ENCODE measurements at regions not wholly inside any gene's neighbourhood (a gene's known extent, or its start where the extent isn't known, plus 50 kb on each side); places are given as distances from the start of the nearest gene placed in this dataset.

- no peaks in the 10 kb centered on the region for H3K9me3 ChIP-seq (ENCODE audit: low read length)
- H3K79me2 ChIP-seq (replicated peaks; ENCODE audit: insufficient read depth, low read length) = no peaks in the 10 kb centered on the region
- H3F3A ChIP-seq (ENCODE audit: insufficient read depth, low read length, poor library complexity, severe bottlenecking) = no peaks in the 10 kb centered on the region
- TF ChIP-seq EP300 (conservative IDR thresholded peaks at IDR 0.05; ENCODE audit: poor library complexity, severe bottlenecking) (no peak), RAD21 (conservative IDR thresholded peaks at IDR 0.05) (no peak), EZH2 (IDR thresholded peaks at IDR 0.05; ENCODE audit: borderline replicate concordance, insufficient read depth, low read length, poor library complexity, severe bottlenecking) (no peak), REST (IDR thresholded peaks at IDR 0.05; ENCODE audit: borderline replicate concordance) (no peak), CTCF (IDR thresholded peaks at IDR 0.05; ENCODE audit: poor library complexity, severe bottlenecking) (no peak), MXI1 (conservative IDR thresholded peaks at IDR 0.05; ENCODE audit: poor library complexity, severe bottlenecking) (no peak), TAF1 (IDR thresholded peaks at IDR 0.05; ENCODE audit: low read depth) (no peak), POLR2AphosphoS5 (IDR thresholded peaks at IDR 0.05) (no peak), SMC3 (conservative IDR thresholded peaks at IDR 0.05; ENCODE audit: poor library complexity) (no peak)
- H4K20me1 ChIP-seq (ENCODE audit: insufficient read depth) = no peaks in the 10 kb centered on the region
- H3K36me3 ChIP-seq (ENCODE audit: insufficient read depth, low read length) = no peaks in the 10 kb centered on the region
- H3K9me2 ChIP-seq (ENCODE audit: insufficient read depth, low read length) = no peaks in the 10 kb centered on the region
- H3K9ac ChIP-seq (ENCODE audit: low read length) = no peak overlapping the region
- H3K27me3 ChIP-seq (ENCODE audit: insufficient read depth, low read depth, low read length) = no peaks in the 10 kb centered on the region
- no peak overlapping the region for H3K27ac ChIP-seq (ENCODE audit: low read length)
- no peak overlapping the region for H2AFZ ChIP-seq (ENCODE audit: low read depth, low read length)
- no peak overlapping the region for H3K4me2 ChIP-seq (ENCODE audit: low read length)
- no peak overlapping the region for H3K4me3 ChIP-seq (ENCODE audit: low read length)
These were observed 965.9 kb downstream of the FSTL5 start for GRCh38 chr4:161197912-161198311.

GRCh38 chr4:161197474-161197873 is 966.3 kb downstream of the FSTL5 start:
- no peak overlapping the region for H3K9ac ChIP-seq (ENCODE audit: low read length)
- H2AFZ ChIP-seq (ENCODE audit: low read depth, low read length) = no peak overlapping the region
- H3K27me3 ChIP-seq (ENCODE audit: insufficient read depth, low read depth, low read length) = no peaks in the 10 kb centered on the region
- H3K79me2 ChIP-seq (replicated peaks; ENCODE audit: insufficient read depth, low read length) = no peaks in the 10 kb centered on the region
- H3K9me3 ChIP-seq (ENCODE audit: low read length) = no peaks in the 10 kb centered on the region
- TF ChIP-seq POLR2AphosphoS5 (IDR thresholded peaks at IDR 0.05) (no peak), REST (IDR thresholded peaks at IDR 0.05; ENCODE audit: borderline replicate concordance) (no peak), MXI1 (conservative IDR thresholded peaks at IDR 0.05; ENCODE audit: poor library complexity, severe bottlenecking) (no peak), CTCF (IDR thresholded peaks at IDR 0.05; ENCODE audit: poor library complexity, severe bottlenecking) (no peak), TAF1 (IDR thresholded peaks at IDR 0.05; ENCODE audit: low read depth) (no peak), RAD21 (conservative IDR thresholded peaks at IDR 0.05) (no peak), EZH2 (IDR thresholded peaks at IDR 0.05; ENCODE audit: borderline replicate concordance, insufficient read depth, low read length, poor library complexity, severe bottlenecking) (no peak), EP300 (conservative IDR thresholded peaks at IDR 0.05; ENCODE audit: poor library complexity, severe bottlenecking) (no peak), SMC3 (conservative IDR thresholded peaks at IDR 0.05; ENCODE audit: poor library complexity) (no peak)
- no peaks in the 10 kb centered on the region for H3F3A ChIP-seq (ENCODE audit: insufficient read depth, low read length, poor library complexity, severe bottlenecking)
- H3K36me3 ChIP-seq (ENCODE audit: insufficient read depth, low read length) = no peaks in the 10 kb centered on the region
- no peak overlapping the region for H3K4me2 ChIP-seq (ENCODE audit: low read length)
- no peaks in the 10 kb centered on the region for H4K20me1 ChIP-seq (ENCODE audit: insufficient read depth)
- no peaks in the 10 kb centered on the region for H3K9me2 ChIP-seq (ENCODE audit: insufficient read depth, low read length)
- no peak overlapping the region for H3K4me3 ChIP-seq (ENCODE audit: low read length)
- H3K27ac ChIP-seq (ENCODE audit: low read length) = no peak overlapping the region

Data from neural cell (in vitro differentiated cells).